ENCODE measurements at regions not wholly inside any gene's neighbourhood (a gene's known extent, or its start where the extent isn't known, plus 50 kb on each side); places are given as distances from the start of the nearest gene placed in this dataset.

GRCh38 chr3:72131899-72132298, 347.0 kb upstream of the PROK2 start:
- no CpG with 5 or more reads among the region's 1 CpG for WGBS, 2 experiments (ENCODE audit: extremely low coverage in 2 of 2, insufficient read length in 1 of 2)
- Histone ChIP-seq H2BK20ac (ENCODE audit: low read depth, low read length) (no peak overlapping the region), H3K27me3 (ENCODE audit: control insufficient read depth, insufficient read depth, low read length) (peaks cover 35% of the 10 kb centered on the region), H3K23ac (ENCODE audit: low read depth, low read length) (no peak overlapping the region), H3K27ac (ENCODE audit: insufficient read depth, low read length) (no peak overlapping the region), H2AFZ (replicated peaks; ENCODE audit: low read length, poor library complexity) (no peak overlapping the region), H2BK5ac (ENCODE audit: low read depth, low read length, poor library complexity, severe bottlenecking) (no peak overlapping the region), H4K91ac (ENCODE audit: insufficient read depth, low read depth, low read length) (no peak overlapping the region), H4K5ac (ENCODE audit: low read depth, low read length) (no peak overlapping the region), H2AK5ac (ENCODE audit: low read depth, low read length) (no peak overlapping the region), H3K4me3 (ENCODE audit: insufficient read depth, low read depth, low read length) (no peak overlapping the region), H3K9me3 (ENCODE audit: control insufficient read depth, insufficient read depth, low read length) (no peaks in the 10 kb centered on the region; the same call in 1 of the 2 replicates), H3K4ac (ENCODE audit: low read depth, low read length) (no peak overlapping the region), H4K8ac (ENCODE audit: low read depth in 2 of 2, low read length in 2 of 2) (no peak overlapping the region), H2BK120ac (ENCODE audit: low read depth, low read length) (no peak overlapping the region), H3K4me1 (ENCODE audit: control insufficient read depth, insufficient read depth, low read length) (no peaks in the 10 kb centered on the region), H3K4me2 (ENCODE audit: low read depth, low read length) (no peak overlapping the region), H3K18ac (ENCODE audit: low read depth, low read length) (no peak overlapping the region), H4K20me1 (ENCODE audit: insufficient read depth, low read length) (no peaks in the 10 kb centered on the region), H2AK9ac (replicated peaks; ENCODE audit: low read depth, low read length, poor library complexity) (no peak overlapping the region), H3K79me1 (ENCODE audit: low read depth in 1 of 2, low read length in 2 of 2) (no peaks in the 10 kb centered on the region), H3K9ac (ENCODE audit: low read depth, low read length) (no peak overlapping the region), H3K14ac (replicated peaks; ENCODE audit: low read depth, low read length) (no peak overlapping the region), H3K56ac (ENCODE audit: extremely low read depth, insufficient read depth, low read length) (no peak overlapping the region), H3K9me1 (ENCODE audit: insufficient read depth, low read length) (no peaks in the 10 kb centered on the region), H2BK15ac (ENCODE audit: low read depth, low read length) (no peak overlapping the region), H3K36me3 (ENCODE audit: control insufficient read depth, insufficient read depth, low read length) (no peaks in the 10 kb centered on the region)
- in situ Hi-C loops (cut with MboI; ENCODE audit: low sequenced_read_pairs) (no loop called here), intact Hi-C loops (cut with micrococcal nuclease) (no loop called here), dilution Hi-C loops (cut with HindIII; ENCODE audit: low sequenced_read_pairs, unreplicated experiment) (no loop called here)
- TF ChIP-seq MAZ (IDR thresholded peaks at IDR 0.05; ENCODE audit: borderline replicate concordance, low read depth, low read length) (no peak), RFX5 (IDR thresholded peaks at IDR 0.05; ENCODE audit: low read depth, low read length) (no peak), RCOR1 (IDR thresholded peaks at IDR 0.05; ENCODE audit: insufficient replicate concordance, low read length) (no peak)
- ChIA-PET CTCF (no interaction called here), POLR2A (ENCODE audit: unreplicated experiment) (no interaction called here)
- ATAC-seq (ENCODE audit: low read depth) (no peak), DNase-seq (no peak)
- BruUV-seq (replicated peaks), result no TSS peak

Data from IMR-90 (cell line).